Upper lobe of right lung (tissue), 1 donor: ENCODE measurements at regions not wholly inside any gene's neighbourhood (a gene's known extent, or its start where the extent isn't known, plus 50 kb on each side); places are given as distances from the start of the nearest gene placed in this dataset.

Source experiments
- ATAC-seq: fragments of 200-7000 bp; cut with Tn5 transposase; one replicate; pipeline ENCODE4 v1.9.1; 2020; ENCODE audit warnings: mild to moderate bottlenecking, moderate library complexity
- DNase-seq: peaks from one replicate; pipeline ENCODE4 v3.0.0-alpha.2; 2020
- H3K27ac ChIP-seq: fragments of 200-600 bp; one replicate; pipeline ENCODE4 v1.8.0; 2022
- H3K27me3 ChIP-seq: fragments of 200-600 bp; one replicate; pipeline ENCODE4 v1.8.0; 2022; ENCODE audit warnings: mild to moderate bottlenecking
- H3K36me3 ChIP-seq: fragments of 200-600 bp; one replicate; pipeline ENCODE4 v1.8.0; 2022
- H3K4me1 ChIP-seq: fragments of 200-600 bp; one replicate; pipeline ENCODE4 v1.8.0; 2022
- H3K4me3 ChIP-seq: fragments of 200-600 bp; one replicate; pipeline ENCODE4 v1.8.0; 2022; ENCODE audit warnings: mild to moderate bottlenecking
- H3K9me3 ChIP-seq: fragments of 200-600 bp; one replicate; pipeline ENCODE4 v1.8.0; 2022
- intact Hi-C: fragments of 100-400 bp; cut with DNase I; formaldehyde crosslinking; loops from one replicate; pipeline ENCODE4 v1.11.0; 2022
- TF ChIP-seq, protein P1 (sequence below): fragments of 200-600 bp; IDR thresholded peaks from one replicate; pipeline ENCODE4 v1.8.0; 2022; ENCODE audit warnings: antibody characterized with exemption
- donor health status: DM: no; HTN: yes; CAD: no; lungs with severe emphysema.

DNA sequence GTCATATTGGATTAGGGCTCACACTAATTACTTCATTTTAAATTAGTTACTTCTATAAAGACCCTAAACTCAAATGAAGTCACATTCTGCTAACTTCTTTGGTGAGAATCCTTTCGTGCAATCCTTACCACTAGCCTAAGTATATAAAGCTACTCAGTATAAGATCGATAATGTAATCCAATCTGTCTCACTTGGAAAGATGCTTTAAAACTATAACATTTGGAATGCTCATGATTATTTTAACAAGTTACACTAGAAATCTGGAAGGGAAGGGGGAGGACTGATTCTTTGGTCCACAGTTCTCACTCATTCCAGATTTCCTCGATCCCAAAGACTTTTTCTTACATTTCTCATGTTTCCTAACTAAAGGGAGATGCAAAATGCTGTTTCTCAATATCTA, 336.4 kb upstream of the SLIT2 start:
- no peaks in the 10 kb centered on the region for H3K36me3 ChIP-seq
- no peaks in the 10 kb centered on the region for H3K27me3 ChIP-seq
- no peak for ATAC-seq
- no peak overlapping the region for H3K27ac ChIP-seq
- TF ChIP-seq, protein P1, sequence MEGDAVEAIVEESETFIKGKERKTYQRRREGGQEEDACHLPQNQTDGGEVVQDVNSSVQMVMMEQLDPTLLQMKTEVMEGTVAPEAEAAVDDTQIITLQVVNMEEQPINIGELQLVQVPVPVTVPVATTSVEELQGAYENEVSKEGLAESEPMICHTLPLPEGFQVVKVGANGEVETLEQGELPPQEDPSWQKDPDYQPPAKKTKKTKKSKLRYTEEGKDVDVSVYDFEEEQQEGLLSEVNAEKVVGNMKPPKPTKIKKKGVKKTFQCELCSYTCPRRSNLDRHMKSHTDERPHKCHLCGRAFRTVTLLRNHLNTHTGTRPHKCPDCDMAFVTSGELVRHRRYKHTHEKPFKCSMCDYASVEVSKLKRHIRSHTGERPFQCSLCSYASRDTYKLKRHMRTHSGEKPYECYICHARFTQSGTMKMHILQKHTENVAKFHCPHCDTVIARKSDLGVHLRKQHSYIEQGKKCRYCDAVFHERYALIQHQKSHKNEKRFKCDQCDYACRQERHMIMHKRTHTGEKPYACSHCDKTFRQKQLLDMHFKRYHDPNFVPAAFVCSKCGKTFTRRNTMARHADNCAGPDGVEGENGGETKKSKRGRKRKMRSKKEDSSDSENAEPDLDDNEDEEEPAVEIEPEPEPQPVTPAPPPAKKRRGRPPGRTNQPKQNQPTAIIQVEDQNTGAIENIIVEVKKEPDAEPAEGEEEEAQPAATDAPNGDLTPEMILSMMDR: no peak
- H3K4me1 ChIP-seq: no peaks in the 10 kb centered on the region
- no peak for DNase-seq
- intact Hi-C loops: no loop called here
- H3K4me3 ChIP-seq: no peak overlapping the region
- H3K9me3 ChIP-seq: no peaks in the 10 kb centered on the region

DNA sequence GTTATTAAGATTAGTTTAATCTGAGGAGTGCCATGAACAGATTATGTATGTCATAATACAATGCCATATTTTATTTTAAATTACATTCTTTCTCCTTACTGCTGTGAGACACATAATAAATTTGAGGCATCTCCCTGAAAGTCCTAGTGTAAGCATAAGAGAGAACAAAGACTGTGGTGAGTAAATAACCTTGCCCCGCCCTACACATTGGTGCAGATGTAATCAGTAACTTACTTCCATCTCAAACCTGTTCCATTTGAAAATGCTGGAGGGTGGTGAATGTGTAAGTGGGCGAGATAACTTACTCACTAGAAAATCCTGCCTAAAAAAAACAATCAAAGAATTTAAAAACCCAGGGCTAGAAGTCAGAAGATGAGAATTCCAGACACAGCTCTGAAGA, 338.1 kb upstream of the SLIT2 start:
- no peak for ATAC-seq

DNA sequence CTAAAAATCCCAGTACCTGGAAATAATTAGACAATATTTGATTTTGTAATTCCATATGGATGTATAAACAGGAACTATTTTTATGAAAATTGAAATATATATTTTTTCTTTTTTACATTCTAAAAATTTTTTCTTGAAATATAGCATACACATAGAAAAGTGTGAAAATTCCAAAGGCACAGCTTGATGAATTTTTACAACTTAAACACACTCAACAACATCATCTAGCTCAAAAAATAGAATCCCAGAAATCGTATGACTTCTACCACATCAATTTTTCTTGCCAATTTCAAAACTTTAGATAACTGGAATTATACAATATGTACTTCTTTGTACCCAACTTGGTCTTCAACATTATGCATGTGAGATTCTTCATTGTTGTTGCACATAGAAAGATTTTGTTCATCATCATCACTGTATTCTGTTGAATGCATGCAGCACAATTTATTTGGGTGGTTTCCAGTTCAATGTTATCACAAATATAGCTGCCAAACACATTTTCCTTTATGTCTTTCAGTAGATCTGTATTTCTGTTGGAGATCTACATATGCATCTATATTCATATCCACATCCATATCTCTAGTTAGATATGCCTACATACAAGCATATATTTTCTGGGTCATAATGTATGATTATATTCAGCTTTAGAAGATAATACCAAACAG, 340.7 kb upstream of the SLIT2 start:
- no peaks in the 10 kb centered on the region for H3K9me3 ChIP-seq
- TF ChIP-seq, protein P1: no peak
- ATAC-seq (no peak), DNase-seq (no peak)
- intact Hi-C loops: no loop called here
- H3K4me1 ChIP-seq: no peaks in the 10 kb centered on the region
- H3K27ac ChIP-seq: no peak overlapping the region
- H3K36me3 ChIP-seq: no peaks in the 10 kb centered on the region
- no peaks in the 10 kb centered on the region for H3K27me3 ChIP-seq
- H3K4me3 ChIP-seq: no peak overlapping the region

More for the DNA sequence above, 338.1 kb upstream of the SLIT2 start:
- intact Hi-C loops: no loop called here
- Histone ChIP-seq H3K4me1 (no peaks in the 10 kb centered on the region), H3K27ac (no peak overlapping the region), H3K4me3 (no peak overlapping the region), H3K9me3 (no peaks in the 10 kb centered on the region), H3K27me3 (no peaks in the 10 kb centered on the region), H3K36me3 (no peaks in the 10 kb centered on the region)
- TF ChIP-seq, protein P1: no peak
- DNase-seq: no peak

DNA sequence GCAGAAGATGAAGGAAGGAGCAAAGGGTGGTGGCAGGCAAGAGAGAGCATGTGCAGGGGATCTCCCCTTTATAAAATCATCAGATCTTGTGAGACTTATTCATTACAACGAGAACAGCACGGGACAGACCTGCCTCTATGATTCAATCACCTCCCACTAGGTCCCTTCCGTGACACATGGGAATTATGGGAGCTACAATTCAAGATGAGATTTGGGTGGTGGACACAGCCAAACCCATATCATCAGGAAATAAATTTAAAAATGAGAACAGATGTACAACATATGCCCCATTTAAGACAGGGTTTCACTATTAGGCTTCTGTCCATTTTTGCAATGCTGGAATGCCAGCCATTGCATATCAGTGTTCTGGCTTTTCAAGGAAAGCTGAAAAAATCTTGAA, 346.7 kb upstream of the SLIT2 start:
- ATAC-seq (no peak), DNase-seq (no peak)
- intact Hi-C loops: no loop called here
- no peaks in the 10 kb centered on the region for H3K36me3 ChIP-seq
- TF ChIP-seq, protein P1: no peak
- no peaks in the 10 kb centered on the region for H3K27me3 ChIP-seq
- H3K9me3 ChIP-seq: no peaks in the 10 kb centered on the region
- H3K4me1 ChIP-seq: no peaks in the 10 kb centered on the region
- H3K27ac ChIP-seq: no peak overlapping the region
- no peak overlapping the region for H3K4me3 ChIP-seq

DNA sequence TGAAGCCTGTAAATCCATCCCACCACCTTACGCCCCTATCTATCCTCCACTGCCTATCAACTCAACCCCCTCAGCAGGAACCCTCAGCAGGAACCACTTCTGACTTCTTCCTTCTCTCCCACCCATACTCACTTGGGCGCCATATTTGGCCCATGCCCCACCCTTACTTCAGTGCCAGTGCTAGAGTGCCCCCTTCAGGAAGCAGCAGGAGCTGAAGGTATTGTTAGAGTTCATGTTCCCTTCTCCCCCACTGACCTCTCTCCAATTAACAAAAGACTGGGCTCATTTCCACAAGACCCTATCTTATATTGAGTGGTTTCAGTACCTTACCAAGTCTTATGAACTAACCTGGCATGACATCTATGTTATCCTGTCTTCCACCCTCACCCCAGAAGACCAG, 363.1 kb upstream of the SLIT2 start:
- no peaks in the 10 kb centered on the region for H3K9me3 ChIP-seq
- H3K27me3 ChIP-seq: no peaks in the 10 kb centered on the region
- no peak overlapping the region for H3K27ac ChIP-seq
- no peak for DNase-seq
- H3K36me3 ChIP-seq: no peaks in the 10 kb centered on the region
- H3K4me1 ChIP-seq: no peaks in the 10 kb centered on the region
- intact Hi-C loops: no loop called here
- H3K4me3 ChIP-seq: no peak overlapping the region
- TF ChIP-seq, protein P1: no peak
- ATAC-seq: no peak

DNA sequence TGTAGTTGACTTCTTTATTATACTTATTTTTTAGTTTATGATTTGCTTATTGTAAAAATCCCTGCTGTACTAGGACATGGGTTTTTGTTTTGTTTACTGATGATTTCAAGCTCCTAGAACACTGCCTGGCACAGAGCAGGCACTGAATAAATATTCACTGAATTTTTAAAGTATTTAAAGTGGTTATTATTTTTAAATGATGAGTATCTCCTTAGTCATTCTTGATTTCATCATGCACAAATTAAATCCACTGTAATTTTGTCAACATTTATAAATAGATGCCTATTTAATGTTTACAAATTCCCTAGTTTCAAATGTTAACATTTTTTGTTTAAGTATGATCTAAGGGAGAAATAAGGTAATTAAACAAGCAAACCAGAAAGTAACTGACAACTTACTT, 367.9 kb upstream of the SLIT2 start:
- no peaks in the 10 kb centered on the region for H3K36me3 ChIP-seq
- ATAC-seq: no peak
- DNase-seq: no peak
- no peaks in the 10 kb centered on the region for H3K27me3 ChIP-seq
- no peaks in the 10 kb centered on the region for H3K9me3 ChIP-seq
- TF ChIP-seq, protein P1: no peak
- no peak overlapping the region for H3K27ac ChIP-seq
- H3K4me3 ChIP-seq: no peak overlapping the region
- H3K4me1 ChIP-seq: no peaks in the 10 kb centered on the region
- intact Hi-C loops: no loop called here
